Femur (tissue), 1 donor: ENCODE measurements at regions not wholly inside any gene's neighbourhood (a gene's known extent, or its start where the extent isn't known, plus 50 kb on each side); places are given as distances from the start of the nearest gene placed in this dataset.
"Not testable (repeated sequence)": the region's sequence is repeated elsewhere in the genome, so short reads cannot be mapped to it uniquely, and the experiment has no call there.

Experiments
- DNase-seq: peaks from one replicate; pipeline ENCODE4 v3.0.0-alpha.2; 2017

GRCh38 chr3:23710555-23710954 lies 95.2 kb upstream of the UBE2E1 start:
- DNase-seq = peak; percentile 88

DNA sequence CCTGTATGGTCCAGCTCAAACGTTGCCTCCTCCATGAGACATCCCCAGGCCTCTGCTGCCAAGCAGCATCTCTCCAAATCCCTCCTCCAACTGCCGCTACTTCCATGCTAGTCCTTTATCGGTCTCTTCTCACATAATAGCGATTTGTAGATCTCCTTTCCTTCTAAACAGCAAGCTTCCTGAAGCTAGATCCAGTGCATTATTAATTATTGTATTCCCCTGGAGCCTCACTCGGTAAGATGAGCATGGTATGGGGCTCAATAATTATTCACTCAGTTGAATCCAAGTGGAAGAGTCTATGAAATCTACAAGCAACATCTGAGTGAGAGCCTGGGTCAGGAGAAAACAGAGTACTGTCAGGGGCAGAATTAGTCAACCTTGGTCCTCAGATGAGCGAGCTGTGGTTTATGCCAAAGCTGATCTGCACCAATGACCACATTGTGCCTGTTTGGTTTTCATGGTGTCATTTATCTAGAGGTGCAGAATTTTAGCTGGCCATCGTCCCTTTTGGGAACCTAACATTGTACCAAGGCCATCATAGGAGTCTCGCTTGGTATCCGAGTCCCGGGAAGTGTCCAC lies 93.8 kb upstream of the UBE2E1 start:
- no peak for DNase-seq

GRCh38 chr3:23712656-23713559 lies 92.8 kb upstream of the UBE2E1 start:
- DNase-seq = peak; percentile 73

DNA sequence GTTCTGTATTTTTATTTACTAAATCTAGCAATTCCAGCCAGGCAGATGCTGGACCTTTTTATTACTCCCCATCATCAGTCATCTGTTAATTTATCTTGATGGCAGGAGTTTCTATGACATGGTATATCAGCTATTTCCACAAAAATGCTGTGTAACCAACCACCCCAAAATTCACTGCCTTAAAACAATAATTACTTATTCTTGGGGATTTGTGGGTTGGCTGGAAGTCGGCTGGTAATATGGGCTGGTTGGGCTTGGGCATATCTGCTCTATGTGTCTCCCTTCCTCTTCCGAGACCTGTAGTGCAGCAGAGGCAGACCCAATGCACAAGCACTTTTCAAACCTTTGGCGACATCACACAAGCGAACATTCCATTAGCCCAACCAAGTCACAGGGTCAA lies 92.1 kb upstream of the UBE2E1 start:
- DNase-seq = no peak

GRCh38 chr3:23720059-23720458 lies 85.7 kb upstream of the UBE2E1 start:
- no peak for DNase-seq

DNA sequence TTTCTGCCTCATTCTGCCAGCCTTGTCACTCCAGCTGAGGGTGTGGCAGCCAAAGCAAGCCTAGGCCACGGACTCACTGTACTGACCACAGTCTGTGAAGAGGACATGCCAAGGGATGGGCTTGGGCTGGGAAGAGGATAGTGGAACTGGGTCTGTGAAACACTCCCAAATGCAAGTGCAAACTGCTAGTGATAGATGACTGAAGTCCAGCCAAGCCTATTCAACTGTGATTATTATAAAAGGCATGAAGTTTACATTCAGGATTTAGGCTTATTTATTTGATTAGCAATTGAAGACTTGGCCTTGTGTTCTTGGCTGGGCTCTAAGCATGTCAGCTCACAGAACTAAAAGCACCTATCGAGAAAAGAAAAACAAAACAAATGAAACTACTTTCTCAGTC lies 84.9 kb upstream of the UBE2E1 start:
- no peak for DNase-seq

- DNase-seq = no peak
Observed at GRCh38 chr3:23723141-23723540, 82.6 kb upstream of the UBE2E1 start.

GRCh38 chr3:23723930-23724329 lies 81.8 kb upstream of the UBE2E1 start:
- no peak for DNase-seq

DNA sequence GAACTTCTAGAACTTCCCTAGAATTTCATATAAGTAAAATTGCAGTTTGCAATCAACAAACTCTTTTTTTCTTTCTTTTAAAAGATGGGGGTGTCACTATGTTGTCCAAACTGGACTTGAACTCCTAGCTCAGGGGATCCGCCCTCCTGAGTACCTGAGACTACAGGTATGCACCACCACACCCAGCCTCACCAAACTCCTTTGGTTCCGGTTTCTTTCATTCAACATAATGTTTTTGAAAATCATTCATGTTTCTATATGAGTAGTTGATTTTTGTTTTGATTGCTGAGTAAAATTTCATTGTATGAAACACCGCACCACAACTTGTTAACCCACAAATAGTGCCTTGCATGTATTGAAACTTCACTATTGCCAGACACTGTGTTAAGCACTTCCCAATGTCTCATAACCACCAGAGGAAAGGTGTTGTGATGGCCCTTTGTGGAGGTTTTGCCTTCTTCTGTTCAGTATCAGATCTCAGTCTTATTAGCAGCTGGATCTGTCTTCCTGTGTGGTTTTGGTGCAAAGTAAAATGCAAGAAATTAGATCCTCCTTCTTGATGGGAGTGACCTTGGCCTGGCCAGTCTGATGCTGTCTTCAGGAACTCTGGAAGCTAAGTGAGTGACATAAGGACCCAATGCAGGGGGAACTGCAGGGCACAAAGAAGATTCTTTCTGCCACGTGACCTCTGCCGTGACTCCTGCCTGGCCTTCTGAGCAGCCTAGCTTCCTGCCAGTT lies 78.8 kb upstream of the UBE2E1 start:
- DNase-seq = no peak

DNA sequence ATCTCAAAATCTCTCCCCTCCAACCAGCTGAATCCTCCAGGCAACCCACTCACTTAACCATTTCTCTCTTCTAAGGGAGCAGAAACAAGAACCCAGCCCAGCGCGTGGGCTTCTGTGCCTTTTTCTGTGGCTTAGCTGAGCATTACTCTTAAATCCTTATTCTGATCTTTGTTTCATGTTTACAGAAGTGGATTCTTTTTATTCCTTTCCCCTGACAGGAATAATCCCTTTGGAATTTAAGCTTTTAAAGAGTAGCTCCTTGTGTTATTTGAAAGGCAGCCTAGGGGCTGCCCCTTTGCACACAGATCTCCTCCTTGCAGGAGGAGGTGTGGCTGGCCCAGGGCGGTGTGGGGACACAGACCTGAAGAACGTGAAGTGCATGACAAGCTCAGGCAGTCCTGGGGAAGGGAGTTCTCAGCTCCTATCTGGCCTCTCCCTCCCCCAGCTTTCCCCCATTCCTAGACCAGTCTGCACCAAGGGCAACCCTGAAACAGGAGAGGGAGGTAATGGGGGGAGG lies 77.1 kb upstream of the UBE2E1 start:
- DNase-seq = no peak

GRCh38 chr3:23729362-23729761 lies 76.4 kb upstream of the UBE2E1 start:
- not testable (repeated sequence) for DNase-seq

DNA sequence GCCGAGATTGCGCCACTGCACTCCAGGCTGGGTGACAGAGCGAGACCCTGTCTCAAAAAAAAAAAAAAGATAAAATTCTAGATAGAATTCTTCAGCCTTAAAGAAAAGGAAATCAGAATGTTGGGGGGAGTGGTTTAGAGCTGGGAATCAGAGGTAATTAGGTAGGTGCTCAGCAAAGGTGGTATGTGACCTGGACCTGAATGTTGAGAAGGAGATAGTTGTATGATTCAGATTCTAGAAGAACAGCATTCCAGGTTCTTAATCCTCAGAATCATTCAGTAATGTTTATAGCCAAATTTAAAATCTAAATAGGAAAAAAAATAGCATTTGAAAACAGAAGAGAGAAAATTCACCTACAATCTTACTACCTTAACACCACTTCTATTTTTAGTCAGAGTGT lies 71.3 kb upstream of the UBE2E1 start:
- DNase-seq = no peak

- DNase-seq = no peak
Observed at GRCh38 chr3:23735062-23735461, 70.7 kb upstream of the UBE2E1 start.

GRCh38 chr3:23735535-23736326 lies 70.0 kb upstream of the UBE2E1 start:
- no peak for DNase-seq

DNA sequence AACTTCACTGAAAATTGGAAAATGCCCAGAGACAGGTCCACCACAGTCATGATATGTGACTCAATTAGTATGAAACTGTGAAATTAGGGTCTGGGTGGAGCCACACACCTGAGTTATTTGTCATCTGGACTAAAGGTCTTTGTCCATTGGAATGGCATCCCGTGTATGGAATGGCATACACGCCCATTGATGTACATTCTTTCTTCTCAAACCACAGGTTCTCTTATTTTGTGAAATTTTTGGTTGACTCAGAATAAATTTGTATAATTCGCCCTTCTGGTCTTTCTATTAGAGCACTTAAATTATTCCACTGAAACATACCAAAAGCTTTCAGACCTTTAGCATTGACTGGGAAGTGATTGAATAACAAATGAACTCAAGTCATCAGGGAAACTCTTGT lies 66.8 kb upstream of the UBE2E1 start:
- DNase-seq = no peak

DNA sequence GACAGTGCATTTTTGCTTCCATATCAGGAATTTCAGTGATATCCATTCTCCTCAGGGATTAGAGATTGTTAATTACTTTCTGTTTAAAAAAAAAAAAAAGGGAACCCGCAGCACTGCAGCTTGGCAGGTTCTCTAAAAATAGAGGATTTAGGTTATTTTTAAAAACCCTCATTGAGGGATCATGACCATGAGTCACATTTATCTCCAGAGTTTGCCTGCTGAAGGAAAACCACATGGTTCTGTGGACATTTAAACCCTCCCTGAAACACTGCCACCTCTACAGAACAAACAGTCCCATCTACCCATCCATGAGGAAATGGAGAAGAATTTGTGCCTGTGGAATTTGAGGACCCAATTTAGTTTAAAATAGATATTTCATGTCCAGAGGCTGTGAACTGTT lies 66.2 kb upstream of the UBE2E1 start:
- DNase-seq = no peak

DNA sequence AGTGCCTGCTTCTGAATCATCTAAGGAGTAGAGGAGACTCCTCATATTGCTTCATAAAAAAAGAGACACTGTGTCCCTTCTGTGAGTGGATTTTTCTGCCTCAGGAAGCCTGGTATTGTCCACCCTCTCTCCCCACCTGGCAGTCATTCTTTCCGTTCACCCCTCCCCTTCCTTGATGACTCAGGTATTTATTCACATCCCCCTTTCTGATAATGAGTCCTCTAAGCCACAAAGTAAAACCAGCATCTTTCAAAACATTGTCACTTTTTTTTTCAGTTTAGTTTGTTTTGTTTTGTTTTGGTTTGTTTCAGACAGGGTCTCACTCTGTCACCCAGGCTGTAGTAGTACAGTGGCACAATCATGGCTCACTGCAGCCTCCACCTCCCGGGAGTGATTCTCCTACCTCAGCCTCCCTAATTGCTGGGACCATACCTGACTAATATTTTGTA lies 65.2 kb upstream of the UBE2E1 start:
- no peak for DNase-seq

- DNase-seq = no peak
Observed at GRCh38 chr3:23741036-23741706, 64.6 kb upstream of the UBE2E1 start.

- DNase-seq = no peak
Observed at GRCh38 chr3:23743141-23743784, 62.5 kb upstream of the UBE2E1 start.

DNA sequence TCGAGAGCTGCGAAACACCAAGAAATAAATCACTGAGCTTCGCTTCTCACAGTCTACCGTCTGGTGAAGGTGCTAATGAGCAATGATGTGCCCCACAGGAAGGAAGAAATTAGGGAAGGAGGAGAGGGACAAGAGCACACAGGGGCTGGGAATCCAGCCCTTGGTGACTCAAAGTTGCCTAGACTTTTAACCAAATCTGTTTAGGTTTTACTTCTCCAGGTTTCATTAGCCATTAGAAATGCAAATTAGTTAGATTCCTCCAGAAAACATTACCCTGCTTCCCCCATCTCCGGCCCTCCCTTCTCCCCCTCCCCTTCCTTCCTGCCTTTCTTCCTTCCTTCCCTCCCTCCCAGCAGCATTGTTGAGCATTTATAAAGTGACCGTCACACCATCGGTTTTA lies 59.3 kb upstream of the UBE2E1 start:
- no peak for DNase-seq

DNA sequence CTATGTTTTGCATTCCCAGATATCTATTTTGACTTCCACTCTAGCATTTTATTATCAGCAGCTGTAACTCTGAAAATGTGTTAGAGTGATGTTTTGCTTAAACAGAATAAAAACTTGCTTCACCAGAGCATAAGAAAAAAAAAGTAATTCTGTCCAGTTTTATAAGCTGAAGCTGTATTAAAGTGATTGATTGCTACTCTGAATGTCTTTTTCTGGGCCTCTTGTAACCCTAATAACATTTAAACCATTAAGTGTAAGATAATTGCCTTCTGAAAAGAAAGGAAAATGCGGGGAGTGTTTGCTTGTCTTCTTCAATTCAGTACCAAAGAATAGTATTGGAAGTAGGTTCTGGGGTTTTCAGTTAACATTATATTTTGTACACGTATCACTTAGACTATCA lies 57.9 kb upstream of the UBE2E1 start:
- DNase-seq = no peak
